HG03521 (cell line): ENCODE measurements at regions not wholly inside any gene's neighbourhood (a gene's known extent, or its start where the extent isn't known, plus 50 kb on each side); places are given as distances from the start of the nearest gene placed in this dataset.
"Not testable (repeated sequence)": the region's sequence is repeated elsewhere in the genome, so short reads cannot be mapped to it uniquely, and the experiment has no call there.

Experiments
- ATAC-seq: cut with Tn5 transposase; IDR thresholded peaks from one replicate; pipeline ENCODE4 v1.9.1; 2021; ENCODE audit warnings: mild to moderate bottlenecking, moderate library complexity; ENCODE audit not compliant: unreplicated experiment

DNA sequence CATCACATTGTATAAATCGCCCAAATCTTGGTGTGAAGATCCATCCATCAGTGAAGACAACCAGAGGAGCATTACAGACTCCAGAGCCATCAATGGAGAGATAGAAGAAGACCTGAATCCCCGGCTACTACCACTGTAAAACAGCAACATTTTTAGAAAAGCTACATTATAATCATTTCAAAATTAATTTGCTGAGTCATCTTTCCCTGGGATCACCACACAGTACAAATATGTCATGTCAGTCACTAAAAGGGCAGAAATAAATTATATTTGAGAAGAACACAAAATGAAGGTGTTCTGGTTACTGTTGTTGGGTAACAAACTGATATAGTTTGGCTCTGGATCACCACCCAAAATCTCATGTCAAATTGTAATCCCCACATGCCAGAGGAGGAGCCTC is 218.5 kb upstream of the STT3B start:
- ATAC-seq = no peak

DNA sequence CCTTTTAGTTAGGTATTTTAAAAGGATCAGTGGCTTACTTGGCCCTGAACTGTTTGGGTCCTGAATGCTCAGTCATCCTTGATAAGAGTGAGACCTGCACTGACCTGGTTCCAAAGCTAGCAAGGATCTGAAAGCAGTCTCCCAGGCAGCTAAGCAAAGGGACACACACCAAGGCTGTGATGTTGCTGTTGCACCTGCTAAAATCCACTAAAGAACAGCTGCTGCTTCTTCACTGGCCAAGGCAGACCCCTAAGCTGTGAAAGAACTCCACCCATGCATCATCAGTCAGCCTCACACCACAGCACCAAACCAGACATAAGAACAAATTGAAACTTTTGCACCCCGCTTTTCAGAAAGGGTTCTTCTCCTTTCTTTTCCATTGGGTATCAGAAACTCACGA is 213.4 kb upstream of the STT3B start:
- ATAC-seq = no peak

DNA sequence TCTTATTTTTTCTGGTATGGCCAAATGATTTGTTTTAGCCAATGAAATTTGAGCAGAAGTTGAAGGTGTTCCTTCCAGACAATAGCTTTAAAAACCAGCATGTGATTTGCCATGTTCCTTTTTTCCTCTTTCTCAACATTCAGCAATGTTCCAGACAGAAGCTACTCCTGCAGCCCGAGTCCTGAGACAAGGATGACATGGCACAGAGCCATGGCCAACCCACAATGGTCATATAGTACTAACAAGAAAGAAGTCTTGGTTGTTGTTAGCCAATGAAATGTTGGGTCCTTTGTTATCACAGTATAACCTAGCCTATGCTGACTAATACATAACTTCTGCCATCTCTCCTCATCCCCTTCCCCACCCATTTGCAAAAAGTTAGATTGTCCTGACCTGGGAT is 211.1 kb upstream of the STT3B start:
- ATAC-seq = no peak

DNA sequence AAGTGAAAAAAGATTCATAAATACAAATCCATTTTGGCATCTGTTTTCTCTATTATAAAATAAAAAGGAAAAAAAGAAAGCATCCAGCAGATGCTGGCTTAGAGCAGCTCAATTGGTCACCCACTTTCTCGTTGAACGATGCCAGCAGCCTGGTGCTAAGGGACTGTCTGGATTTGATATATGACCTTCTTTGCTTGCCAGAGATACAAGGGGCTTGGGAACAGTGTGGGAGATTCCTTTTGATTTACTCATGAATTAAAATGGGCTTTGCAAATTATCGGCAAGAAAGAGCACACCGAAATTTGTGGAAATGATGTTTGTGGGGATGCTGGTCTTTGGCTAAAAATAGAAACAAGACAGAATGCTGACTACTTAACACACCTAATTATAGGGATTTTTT is 210.3 kb upstream of the STT3B start:
- ATAC-seq = no peak

DNA sequence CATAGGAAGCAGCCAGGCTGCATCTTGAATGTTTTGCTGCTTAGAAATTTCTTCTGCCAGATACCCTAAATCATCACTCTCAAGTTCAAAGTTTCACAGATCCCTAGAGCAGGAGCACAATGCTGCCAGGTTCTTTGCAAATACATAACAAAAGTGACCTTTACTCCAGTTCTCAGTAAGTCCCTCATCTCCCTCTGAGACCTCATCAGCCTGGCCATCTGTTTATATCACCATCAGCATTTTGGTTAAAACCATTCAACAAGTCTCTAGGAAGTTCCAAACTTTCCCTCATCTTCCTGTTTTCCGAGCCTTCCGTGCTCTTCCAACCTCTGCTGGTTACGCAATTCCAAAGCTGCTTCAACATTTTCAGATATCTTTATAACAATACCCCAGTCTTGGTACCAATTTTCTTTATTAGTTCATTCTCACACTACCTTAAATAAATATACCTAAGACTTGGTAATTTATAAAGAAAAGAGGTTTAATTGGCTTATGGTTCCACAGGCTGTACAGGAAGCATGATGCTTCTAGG is 204.8 kb upstream of the STT3B start:
- ATAC-seq = not testable (repeated sequence)

DNA sequence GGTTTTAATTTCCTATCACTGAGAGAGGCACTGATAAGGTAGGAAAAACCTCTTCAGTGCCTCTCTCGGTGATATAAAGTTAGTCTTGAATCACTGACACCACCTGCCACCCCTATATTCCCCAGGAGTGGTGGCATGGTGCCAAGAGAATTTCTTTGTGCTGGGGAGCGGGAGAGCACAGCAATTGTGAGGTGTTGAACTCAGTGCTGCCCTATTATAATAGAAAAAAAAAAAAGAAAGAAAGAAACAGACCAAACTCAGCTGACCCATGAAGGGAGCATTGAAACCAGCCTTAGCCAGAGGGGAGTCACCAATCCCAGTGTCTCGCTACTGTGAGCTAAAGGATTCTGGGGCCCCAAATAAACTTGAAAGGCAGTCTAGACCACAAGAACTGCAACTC is 201.4 kb upstream of the STT3B start:
- ATAC-seq = no peak

DNA sequence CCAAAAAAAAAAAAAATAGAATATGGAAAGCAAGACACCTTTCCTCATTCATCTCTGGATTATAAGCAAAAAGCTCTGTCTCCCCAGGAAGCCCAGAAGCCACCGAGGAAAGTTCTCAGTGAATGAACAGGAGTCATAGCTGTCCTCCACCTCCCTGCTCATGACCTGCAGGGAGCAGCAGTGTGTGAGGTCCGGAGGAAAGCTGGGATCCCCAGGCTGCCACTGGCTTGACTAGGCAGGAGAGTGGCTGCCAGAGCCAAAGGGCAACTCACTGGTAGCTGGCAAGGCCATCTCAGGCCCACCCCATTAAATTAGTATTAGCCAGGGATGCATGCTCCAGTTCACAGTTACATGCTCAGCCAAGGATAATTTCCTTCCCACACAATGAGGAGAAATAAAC is 191.6 kb upstream of the STT3B start:
- no peak for ATAC-seq

DNA sequence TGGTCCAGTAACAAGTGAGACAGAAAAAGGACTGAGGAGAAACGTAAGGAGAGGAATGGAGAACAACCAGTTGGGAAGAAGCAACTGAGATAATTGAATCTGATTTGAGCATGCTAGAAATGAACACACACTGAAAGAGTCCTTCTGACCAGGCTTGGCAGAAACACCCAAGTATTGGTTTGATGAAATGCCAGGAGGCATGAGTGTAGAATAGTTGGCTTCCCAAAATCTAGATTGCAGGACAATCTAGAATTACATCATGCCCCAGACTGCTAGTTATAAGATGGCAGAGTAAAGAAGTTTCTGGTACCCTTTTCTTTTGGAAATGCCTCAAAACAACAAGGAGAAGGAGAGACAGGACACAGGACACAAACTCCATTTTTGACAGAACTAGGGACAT is 189.7 kb upstream of the STT3B start:
- no peak for ATAC-seq

DNA sequence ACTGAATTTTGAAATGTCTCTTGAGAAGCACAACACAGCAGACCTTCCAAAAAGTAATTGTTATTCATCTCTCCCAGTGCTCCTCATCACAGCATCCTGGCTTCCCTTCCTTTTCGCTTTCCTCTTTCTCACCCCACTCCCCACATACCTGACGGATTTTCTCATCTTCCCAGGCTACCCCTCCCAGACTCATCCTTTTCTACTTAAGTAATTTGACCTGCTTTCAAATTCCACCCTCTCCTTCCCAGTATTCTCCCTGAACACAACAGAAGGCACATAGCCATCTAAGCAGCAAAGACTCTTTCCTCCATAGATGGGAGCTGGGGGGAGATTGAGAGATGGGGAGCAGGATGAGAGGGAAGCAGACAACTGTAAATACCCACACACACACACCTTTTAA is 187.1 kb upstream of the STT3B start:
- no peak for ATAC-seq

DNA sequence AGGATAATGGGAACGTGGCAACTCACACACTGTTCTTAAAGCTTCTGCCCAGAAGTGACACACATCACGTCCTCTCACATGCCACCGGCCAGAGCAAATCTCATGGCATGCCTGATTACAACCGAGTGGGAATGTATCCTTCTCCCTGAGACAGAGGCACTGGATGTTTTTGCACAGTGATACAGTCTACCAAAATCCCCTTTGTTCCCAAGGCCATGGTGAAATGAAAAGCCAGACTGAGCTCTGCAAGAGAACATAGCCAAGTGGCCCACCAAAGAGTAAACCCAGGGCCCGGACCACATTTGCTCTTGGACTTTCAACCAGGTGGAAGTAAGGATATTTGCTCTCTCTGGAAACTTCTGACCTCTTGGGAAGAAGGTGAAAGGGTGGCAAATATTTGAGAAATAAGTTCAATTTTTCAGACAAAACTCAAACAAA is 186.2 kb upstream of the STT3B start:
- no peak for ATAC-seq

DNA sequence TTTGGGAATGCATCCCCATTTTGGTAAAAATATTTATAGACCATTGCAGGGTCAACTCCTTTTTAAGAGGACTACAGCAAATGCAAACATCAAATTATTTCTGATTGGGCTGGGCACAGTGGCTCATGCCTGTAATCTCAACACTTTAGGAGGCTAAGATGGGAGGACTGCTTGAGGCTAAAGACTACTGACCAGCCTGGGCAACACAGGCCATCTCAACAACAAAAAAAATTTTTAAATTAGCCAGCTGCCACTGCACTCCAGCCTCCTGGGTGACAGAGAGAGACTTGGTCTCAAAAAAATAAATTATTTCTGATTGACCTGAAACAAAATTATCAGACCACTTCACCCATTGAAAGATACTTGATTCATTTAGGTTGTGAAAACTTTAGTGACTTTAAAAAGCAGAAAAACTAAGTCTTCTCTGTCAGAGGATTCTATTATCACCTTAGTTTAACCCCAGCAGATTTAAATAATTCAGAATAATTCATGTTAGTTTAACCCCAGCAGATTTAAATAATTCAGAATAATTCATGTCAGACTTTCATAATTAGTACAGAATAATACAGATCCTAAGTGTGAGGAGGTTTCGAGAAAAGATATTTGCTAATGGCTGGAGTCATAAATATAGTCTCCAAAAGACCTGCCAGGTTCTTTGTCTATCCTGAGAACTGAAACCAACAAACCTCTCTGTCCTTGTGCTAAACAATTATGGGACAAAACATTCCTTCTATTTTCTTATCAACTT is 183.6 kb upstream of the STT3B start:
- no peak for ATAC-seq

DNA sequence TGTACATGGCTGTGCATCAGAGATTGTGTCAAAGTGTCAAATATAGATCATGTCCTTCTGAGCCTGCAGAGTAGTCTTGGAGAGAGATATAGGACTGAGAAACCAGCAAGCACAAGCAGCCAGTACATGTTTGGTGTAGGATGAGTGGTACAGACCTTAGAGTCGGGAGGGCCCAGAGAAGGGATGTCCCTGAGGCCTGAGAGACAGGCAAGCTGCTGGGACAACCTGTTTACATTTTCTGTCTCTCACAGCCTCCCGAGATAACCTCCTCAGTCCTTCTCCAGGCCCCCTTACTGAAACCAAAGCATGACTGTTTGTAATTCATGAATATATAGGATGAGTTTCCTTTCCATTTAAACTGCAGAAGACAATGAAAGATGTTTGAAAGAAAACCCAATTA is 182.4 kb upstream of the STT3B start:
- no peak for ATAC-seq

DNA sequence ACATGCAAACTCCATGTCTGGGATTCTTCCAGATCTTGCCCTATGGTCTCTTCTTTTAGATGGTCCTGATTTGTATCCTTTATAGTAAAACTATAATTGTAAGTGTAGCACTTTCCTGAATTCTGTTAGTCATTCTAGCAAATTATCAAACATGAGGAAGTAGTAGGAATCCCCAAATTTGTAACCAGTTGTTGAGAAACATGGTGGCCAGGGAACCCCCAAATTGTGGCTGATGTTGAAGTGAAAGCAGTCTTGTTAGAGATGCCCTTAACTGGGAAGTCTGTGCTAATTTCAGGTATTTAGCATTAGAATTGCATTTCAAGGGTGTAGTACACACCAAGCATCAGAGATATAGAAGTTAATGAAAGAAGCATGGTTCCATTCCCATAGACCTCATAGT is 180.4 kb upstream of the STT3B start:
- ATAC-seq = no peak

DNA sequence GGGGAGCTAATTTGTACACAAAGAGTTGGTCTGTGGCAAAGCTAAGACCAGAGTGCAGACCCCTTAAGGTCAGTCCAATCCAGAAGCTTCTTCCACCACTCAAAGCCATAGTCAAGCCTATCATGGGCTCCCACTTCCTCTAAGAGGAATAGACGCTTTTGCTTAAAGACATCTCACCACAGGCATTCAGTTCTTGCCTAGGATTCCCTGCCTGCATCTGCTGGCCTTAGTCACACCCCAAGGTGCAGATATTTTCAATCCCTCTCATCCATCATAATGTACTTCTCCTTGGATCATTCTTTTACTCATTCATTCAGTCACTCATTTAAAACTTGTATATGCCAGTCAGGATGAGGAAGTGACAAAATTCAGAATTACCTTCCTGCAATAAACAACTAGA is 179.6 kb upstream of the STT3B start:
- no peak for ATAC-seq

DNA sequence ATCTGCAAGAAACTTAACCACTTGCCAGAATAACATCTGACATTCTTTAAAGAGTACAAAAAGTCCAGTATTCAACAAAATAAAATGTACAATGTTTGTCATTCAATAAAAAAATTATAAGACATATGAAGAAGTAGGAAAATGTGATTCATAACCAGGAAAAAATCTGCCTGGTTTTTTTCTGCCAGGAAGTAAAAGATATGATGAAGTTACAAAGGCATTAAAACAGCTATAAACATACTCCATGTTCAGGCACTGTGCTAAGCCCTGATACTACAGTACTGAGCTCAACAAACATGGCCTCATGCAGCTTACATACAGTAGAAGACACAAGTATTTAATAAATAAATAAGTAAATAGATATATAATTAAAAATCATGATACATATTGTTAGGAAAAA is 178.4 kb upstream of the STT3B start:
- no peak for ATAC-seq

DNA sequence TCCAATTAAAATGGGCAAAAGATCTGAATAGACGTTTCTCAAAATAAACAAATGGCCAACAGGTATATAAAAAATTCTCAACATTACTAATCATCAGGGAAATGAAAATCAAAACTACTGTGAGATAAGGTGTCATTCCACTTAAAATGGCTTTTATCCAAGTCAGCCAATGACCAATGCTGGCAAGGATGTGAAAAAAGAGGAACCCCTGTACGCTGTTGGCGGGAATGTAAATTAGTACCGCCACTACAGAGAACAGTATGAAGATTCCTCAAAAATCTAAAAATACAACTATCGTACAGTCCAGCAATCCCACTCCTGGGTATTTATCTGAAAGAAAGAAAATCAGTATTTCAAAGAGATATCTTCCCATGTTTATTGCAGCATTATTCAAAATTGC is 176.9 kb upstream of the STT3B start:
- ATAC-seq = no peak

DNA sequence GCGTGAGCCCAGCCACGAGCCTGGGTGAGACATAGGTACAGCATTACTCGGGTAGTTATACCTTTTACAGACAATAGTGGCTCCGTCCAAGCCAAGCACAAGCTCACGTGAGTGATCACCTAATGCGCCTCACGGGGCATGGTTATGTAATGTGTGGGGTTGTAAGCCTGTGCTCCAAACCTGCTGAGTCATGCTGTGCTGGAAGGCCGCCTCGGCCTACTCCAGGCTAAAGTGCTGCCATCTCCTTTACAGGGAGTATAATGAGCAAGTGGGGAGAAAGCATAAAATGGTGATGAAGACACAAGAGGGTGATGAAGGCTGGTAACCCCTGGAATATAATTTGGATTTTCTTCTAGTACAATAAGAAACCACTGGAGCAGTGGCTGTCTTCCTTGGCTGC is 175.8 kb upstream of the STT3B start:
- no peak for ATAC-seq

DNA sequence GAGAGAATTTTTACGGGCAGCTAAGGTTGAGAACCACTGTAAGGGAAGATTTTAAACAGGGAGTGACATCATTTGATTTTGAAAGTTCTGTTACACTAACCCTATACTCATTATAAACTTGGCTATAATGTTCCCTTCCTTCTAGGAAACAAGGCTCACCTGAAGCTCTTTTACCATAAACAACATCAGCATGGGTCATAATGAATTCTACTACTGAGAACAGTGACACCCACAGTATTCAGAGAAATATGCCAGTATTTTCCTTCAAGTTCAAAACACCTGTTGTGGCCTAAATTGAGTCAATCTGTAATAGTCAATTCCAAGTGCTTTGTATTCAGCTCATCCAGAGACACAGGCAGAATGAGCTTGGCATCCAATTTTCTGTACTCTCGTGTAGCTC is 175.3 kb upstream of the STT3B start:
- ATAC-seq = no peak

DNA sequence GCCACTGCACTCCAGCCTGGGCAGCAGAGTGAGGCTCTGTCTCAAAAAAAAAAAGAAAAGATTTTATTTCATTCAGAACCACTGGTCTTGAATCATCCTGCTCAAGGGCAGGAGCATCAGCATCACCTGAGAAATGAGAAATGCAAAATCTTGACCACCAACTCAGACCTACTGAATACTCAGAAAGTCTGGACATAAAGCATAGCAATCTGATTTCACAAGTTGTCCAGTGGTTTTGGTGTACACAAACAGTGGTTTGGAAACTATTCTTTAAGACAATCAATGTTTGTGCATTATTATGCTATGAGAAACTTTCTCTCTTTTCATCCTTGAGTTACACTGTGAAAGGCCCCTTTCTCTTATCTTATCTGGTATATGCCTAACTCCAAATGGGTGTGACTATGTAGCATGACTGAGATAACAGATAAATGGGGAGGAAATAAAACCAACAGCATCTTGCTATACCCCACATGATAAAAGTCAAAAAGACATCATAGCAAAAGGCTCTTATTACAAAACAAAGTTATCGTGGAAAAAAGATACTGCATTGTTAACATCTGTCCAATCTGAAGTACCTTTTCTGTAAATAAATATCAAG is 174.2 kb upstream of the STT3B start:
- ATAC-seq = no peak

DNA sequence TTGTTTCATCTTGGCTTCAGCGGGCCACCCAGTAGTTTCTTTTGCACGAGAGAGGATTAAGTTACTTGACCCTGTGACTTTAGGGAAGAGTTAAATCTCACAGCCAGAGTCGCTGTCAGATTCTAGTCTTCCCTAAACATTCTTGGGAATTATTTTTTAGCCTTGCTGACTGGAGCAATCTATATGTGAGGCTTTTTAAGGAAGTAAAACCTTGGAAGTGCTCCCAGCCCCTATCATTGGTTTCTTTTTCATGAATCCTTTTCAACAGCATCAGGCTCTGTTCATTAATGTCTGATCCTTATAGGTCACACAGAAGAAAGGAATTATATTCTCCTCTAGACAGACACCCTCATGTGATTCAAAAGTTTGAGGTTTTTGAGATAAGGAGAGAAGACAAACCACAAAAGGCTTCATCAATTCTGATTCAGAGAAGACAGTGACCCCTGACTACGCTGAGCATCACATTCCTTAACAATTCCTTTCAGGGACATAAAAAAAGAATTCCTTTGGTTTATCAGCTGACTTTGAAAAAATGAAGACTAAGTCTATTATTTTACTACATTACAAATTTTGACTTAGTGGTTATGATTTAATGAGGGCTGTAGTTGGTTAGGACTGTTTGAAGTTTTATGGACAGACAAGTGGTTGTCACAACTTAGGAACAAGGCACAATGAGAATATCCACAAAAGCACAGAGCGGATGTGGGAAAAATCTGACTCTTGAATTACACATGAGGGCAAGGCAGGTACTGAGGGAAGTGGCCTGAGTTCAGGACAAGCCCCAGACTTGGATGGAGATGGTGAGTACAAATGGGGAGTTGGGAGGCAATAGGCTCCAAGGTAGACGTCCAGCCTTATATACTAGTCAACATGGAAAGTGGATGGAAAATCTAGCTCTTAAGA is 171.1 kb upstream of the STT3B start:
- ATAC-seq = no peak

DNA sequence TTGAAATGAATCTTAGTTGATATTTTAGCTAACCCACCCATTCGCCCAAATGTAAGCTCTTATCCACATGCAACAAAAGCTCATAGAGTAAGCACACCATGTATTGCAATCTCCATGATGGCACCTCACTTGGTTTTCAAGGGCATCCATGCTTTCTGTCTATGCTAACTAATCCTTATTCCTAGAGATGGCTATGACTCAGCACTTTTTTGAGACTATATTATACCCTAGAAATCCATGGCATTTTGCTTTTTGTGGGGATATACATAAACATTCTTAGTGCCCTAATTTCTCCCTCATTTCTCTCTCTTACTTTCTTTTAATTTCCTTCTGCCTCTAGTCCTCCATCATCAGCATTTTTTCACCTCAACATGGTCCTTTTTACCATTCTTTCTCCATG is 168.5 kb upstream of the STT3B start:
- no peak for ATAC-seq

DNA sequence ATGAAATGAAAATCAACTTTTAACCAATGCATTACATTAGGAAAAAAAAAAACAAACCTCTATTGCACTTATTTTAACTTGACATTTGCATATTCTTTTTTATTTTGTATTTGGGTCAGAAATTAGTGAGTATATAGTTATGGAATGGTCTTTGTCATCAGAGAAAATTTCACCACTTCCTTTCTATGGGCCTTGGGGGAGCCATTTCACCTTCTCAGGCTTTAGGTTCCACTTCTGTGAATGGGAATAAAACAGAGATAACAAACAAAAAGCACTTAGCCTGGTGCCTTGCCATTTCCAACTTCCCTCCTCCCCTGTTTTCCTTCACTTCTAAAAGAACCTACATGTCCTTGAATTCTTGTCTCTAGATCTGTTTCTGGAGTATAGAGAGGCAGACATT is 168.0 kb upstream of the STT3B start:
- ATAC-seq = no peak
